ENCODE measurements at regions not wholly inside any gene's neighbourhood (a gene's known extent, or its start where the extent isn't known, plus 50 kb on each side); places are given as distances from the start of the nearest gene placed in this dataset.
A peak's percentile ranks its signal among the peaks of the same experiment; 100 is the strongest.

DNA sequence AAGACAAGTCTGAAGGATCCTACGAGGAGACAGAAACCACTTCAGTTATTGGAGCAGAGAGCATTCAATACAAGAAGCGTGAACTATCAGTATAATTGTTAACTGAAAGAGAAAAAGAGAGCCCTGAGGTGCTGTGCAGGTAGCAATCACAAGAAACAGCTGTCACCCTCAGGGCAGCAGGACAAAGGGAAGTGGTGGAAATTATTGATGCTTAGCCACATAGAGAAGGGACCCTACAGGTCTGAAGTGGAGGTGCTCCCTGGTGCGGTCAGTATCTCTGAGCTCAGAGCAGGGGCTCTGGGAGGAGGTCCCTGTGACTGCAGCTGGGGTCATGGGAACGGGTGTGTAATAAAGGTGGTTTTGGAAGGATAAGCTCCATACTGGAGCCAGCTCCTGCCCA lies 97.8 kb upstream of the KLF6 start:
- Histone ChIP-seq H3K36me3 (ENCODE audit: control insufficient read depth, insufficient read depth, low read length) (no peaks in the 10 kb centered on the region), H3K4me1 (ENCODE audit: control insufficient read depth, insufficient read depth, low read length) (peaks cover 42% of the 10 kb centered on the region), H3K4me3 (ENCODE audit: low read depth in 2 of 2, low read length in 2 of 2) (no peak overlapping the region), H3K27ac (ENCODE audit: low read length) (peak overlapping the region; percentile 100), H3K27me3 (ENCODE audit: control insufficient read depth, insufficient read depth, low read length) (no peaks in the 10 kb centered on the region), H3K9me3 (ENCODE audit: control insufficient read depth, insufficient read depth, low read depth, low read length) (no peaks in the 10 kb centered on the region; the same call in 1 of the 2 replicates)
- in situ Hi-C loops (cut with HindIII; ENCODE audit: low pct_unique_long_range_greater_than_20kb, low sequenced_read_pairs): no loop called here
- no TSS peak for BruUV-seq (replicated peaks)
- ATAC-seq (no peak), DNase-seq (ENCODE audit: low read depth, low spot score) (no peak)
- ChIA-PET CTCF (no interaction called here), POLR2A (no interaction called here)
- intact Hi-C loops (cut with micrococcal nuclease; ENCODE audit: unreplicated experiment): no loop called here
- TF ChIP-seq, protein P1, sequence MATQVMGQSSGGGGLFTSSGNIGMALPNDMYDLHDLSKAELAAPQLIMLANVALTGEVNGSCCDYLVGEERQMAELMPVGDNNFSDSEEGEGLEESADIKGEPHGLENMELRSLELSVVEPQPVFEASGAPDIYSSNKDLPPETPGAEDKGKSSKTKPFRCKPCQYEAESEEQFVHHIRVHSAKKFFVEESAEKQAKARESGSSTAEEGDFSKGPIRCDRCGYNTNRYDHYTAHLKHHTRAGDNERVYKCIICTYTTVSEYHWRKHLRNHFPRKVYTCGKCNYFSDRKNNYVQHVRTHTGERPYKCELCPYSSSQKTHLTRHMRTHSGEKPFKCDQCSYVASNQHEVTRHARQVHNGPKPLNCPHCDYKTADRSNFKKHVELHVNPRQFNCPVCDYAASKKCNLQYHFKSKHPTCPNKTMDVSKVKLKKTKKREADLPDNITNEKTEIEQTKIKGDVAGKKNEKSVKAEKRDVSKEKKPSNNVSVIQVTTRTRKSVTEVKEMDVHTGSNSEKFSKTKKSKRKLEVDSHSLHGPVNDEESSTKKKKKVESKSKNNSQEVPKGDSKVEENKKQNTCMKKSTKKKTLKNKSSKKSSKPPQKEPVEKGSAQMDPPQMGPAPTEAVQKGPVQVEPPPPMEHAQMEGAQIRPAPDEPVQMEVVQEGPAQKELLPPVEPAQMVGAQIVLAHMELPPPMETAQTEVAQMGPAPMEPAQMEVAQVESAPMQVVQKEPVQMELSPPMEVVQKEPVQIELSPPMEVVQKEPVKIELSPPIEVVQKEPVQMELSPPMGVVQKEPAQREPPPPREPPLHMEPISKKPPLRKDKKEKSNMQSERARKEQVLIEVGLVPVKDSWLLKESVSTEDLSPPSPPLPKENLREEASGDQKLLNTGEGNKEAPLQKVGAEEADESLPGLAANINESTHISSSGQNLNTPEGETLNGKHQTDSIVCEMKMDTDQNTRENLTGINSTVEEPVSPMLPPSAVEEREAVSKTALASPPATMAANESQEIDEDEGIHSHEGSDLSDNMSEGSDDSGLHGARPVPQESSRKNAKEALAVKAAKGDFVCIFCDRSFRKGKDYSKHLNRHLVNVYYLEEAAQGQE (IDR thresholded peaks at IDR 0.05; ENCODE audit: insufficient read depth in 1 of 2, low read depth in 2 of 2, low read length in 1 of 2): no peak
- TF ChIP-seq SIN3A (IDR thresholded peaks at IDR 0.05; ENCODE audit: borderline replicate concordance, insufficient read depth, low read depth, low read length) (no peak), TCF7L2 (IDR thresholded peaks at IDR 0.05; ENCODE audit: low read depth, low read length) (no peak)

DNA sequence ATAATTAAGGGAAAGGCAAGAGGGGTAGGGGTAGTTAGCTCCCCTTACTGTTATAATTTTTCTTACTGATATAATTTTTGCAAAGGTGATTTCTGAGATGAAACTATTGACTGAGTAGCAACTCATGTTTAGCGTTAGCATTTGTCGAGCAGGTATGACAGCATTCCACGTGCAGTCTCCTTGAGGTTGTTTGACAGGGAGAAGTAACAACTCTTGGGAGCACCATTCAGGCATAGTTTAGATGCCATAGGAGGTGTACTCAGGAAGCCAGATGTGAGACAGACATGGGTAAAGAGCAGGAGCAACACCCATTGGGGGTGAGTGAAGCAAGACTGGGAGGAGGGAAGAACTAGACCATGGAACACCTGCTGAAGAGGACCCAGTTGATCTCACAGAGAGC lies 96.6 kb upstream of the KLF6 start:
- no peak for DNase-seq (ENCODE audit: low read depth, low spot score)
- no peak for ATAC-seq
- CTCF ChIA-PET: no interaction called here
- TF ChIP-seq TCF7L2 (IDR thresholded peaks at IDR 0.05; ENCODE audit: low read depth, low read length) (no peak), SIN3A (IDR thresholded peaks at IDR 0.05; ENCODE audit: borderline replicate concordance, insufficient read depth, low read depth, low read length) (no peak), POLR2AphosphoS5 (IDR thresholded peaks at IDR 0.05; ENCODE audit: low read depth, low read length) (no peak)
- TF ChIP-seq, protein P1 (IDR thresholded peaks at IDR 0.05; ENCODE audit: insufficient read depth in 1 of 2, low read depth in 2 of 2, low read length in 1 of 2): no peak
- TF ChIP-seq, protein P2, sequence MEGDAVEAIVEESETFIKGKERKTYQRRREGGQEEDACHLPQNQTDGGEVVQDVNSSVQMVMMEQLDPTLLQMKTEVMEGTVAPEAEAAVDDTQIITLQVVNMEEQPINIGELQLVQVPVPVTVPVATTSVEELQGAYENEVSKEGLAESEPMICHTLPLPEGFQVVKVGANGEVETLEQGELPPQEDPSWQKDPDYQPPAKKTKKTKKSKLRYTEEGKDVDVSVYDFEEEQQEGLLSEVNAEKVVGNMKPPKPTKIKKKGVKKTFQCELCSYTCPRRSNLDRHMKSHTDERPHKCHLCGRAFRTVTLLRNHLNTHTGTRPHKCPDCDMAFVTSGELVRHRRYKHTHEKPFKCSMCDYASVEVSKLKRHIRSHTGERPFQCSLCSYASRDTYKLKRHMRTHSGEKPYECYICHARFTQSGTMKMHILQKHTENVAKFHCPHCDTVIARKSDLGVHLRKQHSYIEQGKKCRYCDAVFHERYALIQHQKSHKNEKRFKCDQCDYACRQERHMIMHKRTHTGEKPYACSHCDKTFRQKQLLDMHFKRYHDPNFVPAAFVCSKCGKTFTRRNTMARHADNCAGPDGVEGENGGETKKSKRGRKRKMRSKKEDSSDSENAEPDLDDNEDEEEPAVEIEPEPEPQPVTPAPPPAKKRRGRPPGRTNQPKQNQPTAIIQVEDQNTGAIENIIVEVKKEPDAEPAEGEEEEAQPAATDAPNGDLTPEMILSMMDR (IDR thresholded peaks at IDR 0.05): no peak
- in situ Hi-C loops (cut with HindIII; ENCODE audit: low pct_unique_long_range_greater_than_20kb, low sequenced_read_pairs): no loop called here
- H3K4me1 ChIP-seq (ENCODE audit: control insufficient read depth, insufficient read depth, low read length): peaks cover 42% of the 10 kb centered on the region
- H3K9me3 ChIP-seq (ENCODE audit: control insufficient read depth, insufficient read depth, low read depth, low read length): no peaks in the 10 kb centered on the region; the same call in 1 of the 2 replicates
- H3K36me3 ChIP-seq (ENCODE audit: control insufficient read depth, insufficient read depth, low read length): no peaks in the 10 kb centered on the region
- intact Hi-C loops (cut with micrococcal nuclease; ENCODE audit: unreplicated experiment): no loop called here
- no TSS peak for BruUV-seq (replicated peaks)
- POLR2A ChIA-PET: no interaction called here
- H3K27ac ChIP-seq (ENCODE audit: low read length): peak overlapping the region; percentile 100
- H3K27me3 ChIP-seq (ENCODE audit: control insufficient read depth, insufficient read depth, low read length): no peaks in the 10 kb centered on the region
- H3K4me3 ChIP-seq (ENCODE audit: low read depth in 2 of 2, low read length in 2 of 2): no peak overlapping the region

Data from Panc1 (cell line).